CD4-positive, alpha-beta T cell treated with Interferon gamma for 1 hour (primary cell): ENCODE measurements at regions not wholly inside any gene's neighbourhood (a gene's known extent, or its start where the extent isn't known, plus 50 kb on each side); places are given as distances from the start of the nearest gene placed in this dataset.
A peak's percentile ranks its signal among the peaks of the same experiment; 100 is the strongest.
"Not testable (repeated sequence)": the region's sequence is repeated elsewhere in the genome, so short reads cannot be mapped to it uniquely, and the experiment has no call there.

Experiments
- DNase-seq: peaks from one replicate; pipeline ENCODE4 v3.0.0-alpha.2; 2020

DNA sequence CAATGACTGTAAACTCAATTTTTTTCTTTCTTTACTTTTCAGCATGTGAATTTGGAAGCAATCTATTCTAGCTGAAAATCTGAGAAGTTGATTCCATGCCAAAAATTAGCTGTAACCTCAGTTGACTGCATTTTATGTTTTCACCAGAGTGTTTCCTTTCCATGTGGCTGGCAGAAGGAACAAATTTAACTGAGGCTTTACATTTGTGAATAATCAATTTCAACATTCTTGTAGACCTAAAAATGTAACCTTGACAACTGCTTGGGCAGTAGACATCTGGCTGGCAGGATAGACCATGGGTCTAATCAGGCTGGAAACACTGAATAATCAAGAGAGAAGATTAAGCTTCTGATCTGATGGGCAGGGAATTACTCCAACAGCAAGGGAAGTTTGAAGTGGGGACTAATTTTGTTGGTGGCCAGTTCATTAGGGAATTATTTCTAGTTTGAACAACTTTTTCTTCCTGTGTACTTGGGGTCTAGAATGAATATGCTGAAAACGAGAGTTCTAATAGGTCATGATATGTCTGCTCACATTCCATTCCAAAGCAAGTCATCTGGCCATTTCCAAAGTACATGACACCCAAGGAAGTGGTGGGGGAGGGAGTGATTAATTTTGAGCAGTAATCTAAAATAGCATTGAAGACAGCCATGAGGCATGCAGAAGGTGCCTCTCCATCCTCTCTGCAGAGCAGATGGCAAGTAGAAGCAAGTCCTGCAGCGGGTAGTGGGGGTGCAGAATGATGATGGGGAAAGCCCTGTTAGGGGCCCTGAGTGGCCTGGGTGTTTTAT is 68.2 kb downstream of the ATP23 start:
- no peak for DNase-seq

DNA sequence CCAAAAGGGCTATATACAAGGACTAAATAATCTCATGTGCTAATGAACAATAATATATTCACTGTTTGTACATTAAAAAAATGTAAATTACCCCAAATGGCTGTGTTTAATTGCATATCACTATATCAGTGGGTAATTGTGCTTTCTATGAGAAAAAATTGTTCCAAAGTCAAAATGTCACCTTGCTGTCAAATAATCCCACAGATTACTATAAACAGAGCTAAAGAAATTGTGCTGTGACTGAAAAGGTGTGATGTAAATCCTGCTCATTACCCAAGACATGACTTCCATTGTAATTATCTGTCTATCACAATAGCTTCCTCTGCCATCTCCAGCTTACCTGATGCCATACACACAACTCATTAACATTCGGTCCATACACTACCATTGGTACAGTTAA is 70.3 kb downstream of the ATP23 start:
- no peak for DNase-seq

DNA sequence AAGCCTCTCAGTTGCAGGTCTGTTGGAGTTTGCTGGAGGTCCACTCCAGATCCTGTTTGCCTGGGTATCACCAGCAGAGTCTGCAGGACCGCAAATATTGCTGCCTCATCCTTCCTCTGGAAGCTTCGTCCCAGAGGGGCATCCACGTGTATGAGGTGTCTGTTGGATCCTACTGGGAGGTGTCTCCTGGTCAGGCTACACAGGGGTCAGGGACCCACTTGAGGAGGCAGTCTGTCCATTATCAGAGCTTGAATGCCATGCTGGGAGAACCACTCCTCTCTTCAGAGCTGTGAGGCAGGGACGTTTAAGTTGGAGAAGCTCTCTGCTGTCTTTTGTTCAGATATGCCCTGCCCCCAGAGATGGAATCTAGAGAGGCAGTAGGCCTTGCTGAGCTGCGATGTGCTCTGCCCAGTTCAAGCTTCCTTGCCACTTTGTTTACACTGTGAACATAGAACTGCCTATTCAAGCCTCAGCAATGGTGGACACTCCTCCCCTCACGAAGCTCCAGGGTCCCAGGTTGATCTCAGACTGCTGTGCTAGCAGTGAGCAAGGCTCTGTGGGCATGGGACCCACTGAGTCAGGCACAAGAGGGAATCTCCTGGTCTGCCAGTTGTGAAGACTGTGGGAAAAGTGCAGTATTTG is 81.1 kb downstream of the ATP23 start:
- DNase-seq, result not testable (repeated sequence)

DNA sequence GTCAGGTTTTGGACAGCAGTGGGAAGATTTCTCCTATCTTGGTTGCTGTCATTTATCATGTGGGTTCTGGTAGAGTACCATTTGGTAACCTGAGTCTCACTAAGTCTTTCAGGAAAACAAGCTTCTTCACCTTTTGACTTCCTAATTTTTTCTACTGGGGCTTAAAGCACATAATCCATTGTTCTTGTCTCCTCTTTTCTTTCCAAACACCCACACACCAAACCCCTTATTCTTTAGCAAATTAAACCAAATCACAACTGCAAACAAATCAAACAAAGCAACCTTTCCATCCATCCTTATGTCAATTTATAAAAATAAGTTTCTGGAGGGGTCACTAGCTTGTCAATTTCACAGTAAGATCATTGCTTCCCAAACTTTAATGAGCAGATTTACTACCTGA is 84.1 kb downstream of the ATP23 start:
- no peak for DNase-seq

DNA sequence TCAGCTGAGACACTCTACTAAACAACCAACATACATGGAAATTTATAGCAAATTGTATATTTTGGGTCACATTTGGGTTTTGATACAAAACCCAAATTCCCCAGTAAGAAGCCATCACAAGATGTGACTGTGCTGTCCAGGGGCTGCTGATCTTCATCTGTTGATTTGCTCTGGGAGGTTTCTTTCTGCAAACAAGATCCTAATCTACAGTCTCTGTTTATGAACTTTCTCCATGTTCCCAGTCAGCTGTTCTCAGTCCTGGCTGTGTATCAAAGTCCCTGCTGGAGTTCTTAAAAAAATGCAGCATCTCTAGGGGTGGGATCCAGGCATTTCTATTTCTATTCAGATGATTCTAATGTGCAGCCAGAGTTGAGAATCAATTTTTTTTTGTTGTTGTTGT is 85.1 kb downstream of the ATP23 start:
- DNase-seq, result no peak

DNA sequence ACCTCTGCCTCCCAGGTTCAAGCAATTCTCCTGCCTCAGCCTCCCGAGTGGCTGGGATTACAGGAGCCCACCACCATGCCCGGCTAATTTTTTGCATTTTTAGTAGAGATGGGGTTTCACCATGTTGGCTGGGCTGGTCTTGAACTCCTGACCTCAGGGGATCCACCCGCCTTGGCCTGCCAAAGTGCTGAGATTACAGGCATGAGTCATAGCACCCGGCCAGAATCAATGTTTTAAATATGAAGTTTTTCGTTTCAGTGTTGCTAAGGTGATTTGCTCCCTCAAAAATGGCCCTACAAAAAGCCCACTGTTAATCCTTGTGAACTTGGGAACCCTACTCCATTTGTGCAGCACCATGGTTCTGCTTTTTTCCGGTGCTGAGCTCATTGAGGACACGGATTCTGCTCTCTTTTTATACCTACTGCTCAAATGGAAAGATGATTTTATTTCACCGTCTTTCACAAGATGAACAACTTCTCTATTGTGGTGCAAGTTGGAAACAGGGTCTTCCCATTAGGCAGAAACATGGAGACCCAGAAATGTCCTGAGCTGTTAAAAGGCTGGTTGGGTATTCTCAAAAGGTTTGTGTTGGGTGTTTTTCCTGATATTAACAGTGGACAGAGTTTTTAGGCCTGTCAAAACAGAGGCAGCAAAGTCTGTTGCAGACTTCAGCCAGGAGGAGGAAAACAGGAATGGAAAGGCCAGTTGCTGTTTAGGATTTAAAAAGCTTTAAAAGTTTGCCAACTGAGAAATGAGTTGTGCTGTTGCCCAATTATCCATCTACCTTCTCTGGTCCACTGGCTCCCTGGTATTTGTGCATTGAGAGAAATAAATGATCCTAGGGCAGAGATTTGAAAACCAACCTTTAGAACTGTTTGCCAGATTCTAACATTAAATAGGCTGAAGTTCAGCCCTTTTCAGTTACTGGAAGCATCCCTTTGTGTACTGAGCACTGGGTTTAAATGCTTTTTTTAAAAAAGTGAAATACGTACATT is 85.8 kb downstream of the ATP23 start:
- no peak for DNase-seq

DNA sequence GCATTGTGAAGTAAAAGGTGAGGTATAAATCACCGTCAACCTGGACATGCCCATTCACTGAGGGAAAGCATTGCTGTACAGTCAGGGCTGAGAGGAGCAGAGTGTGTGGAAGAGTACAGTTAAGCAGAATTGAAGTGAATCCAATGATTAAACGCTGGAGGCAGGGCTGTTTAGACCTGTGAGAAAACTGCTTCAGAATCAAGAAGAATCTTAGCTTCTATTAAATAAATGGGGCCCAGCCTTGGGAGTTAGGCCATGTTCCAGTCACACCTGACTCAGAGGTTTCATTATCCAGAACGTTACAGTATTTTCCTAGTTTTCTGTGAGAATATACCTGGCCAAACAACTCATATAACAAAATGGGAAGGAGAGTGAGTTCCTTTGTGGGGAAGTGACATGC is 86.9 kb downstream of the ATP23 start:
- DNase-seq, result no peak

DNA sequence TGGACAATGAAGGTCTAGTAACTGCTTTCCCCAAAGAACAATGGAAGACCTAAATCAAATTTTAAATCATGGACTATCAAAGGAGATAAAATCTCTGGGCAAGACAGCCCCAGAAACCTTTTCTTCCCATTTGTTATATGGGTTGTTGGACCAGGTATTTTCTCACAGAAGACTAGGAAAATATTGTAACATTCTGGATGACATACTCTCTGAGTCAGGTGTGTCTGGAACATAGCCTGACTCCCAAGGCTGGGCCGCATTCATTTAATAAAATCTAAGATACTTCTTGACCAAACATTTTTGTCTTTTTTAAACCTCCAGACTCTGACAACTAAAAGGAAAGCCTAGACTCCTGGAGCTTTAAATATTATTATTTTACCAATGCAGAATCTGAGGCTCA is 87.9 kb downstream of the ATP23 start:
- DNase-seq, result no peak

DNA sequence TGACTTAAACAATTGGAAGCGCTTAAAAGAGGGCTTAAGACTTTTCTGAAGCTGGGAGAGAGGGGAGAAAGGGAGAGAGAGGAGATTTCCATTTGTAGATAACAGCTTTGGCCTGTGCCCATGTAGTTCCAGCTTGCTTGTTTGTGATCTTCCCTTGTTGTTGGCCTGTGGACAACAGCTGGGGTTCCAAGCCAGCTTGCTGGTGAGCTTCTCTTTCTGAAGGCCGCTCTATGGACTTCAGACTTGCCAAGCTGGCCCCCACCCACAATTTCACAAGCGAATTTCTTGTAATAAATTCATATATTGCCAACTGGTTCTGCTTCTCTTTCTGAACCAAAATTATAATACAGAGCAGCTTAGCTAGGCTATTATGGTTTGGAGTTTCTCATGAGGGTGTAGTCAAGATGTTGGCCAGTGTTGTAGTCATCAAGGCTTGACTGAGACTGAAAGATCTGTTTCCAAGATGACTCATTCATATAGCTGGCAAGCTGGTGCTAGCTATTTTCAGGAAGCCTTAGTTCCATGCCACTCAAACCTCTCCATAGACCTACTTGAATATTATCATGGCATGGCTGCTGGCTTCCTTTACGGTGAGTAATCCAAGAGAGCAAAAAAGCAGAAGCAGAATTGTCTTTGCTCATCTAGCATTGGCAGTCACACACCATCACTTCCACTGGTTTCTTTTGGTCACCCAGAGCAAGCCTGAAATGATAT is 89.4 kb downstream of the ATP23 start:
- no peak for DNase-seq

DNA sequence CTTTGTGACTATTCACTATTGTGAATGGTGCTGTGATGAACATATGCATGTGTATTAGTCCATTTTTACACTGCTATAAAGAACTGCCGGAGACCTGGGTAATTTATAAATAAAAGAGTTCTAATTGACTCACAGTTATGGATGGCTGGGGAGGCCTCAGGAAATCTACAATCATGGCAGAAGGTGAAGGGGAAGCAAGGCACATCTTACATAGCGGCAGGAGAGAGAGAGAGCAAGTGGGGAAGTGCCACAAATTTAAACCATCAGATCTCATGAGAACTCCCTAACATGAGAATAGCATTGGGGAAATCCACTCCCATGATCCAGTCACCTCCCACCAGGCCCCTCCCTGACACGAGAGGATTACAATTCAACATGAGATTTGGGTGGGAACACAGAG is 90.8 kb downstream of the ATP23 start:
- DNase-seq, result no peak

DNA sequence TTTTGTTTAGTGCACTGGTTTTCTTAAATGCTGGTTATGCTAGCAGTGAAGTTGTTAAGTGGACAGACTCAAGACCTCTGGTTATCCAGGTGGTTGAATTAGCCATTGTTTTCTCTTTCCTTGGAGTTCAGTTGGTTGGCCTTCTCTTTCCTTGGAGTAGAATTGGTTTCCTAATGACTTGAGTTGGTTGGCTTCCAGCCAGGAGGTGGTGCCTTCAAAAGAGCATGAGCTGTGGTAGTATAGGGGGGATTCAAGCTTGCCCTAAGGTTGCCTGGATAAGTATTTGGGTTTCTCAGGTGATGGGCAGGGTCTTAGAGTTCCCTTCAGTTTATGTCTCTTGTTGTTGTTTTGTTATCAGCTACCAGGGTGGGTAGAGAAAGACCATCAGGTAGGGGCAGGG is 92.5 kb downstream of the ATP23 start:
- DNase-seq, result no peak

DNA sequence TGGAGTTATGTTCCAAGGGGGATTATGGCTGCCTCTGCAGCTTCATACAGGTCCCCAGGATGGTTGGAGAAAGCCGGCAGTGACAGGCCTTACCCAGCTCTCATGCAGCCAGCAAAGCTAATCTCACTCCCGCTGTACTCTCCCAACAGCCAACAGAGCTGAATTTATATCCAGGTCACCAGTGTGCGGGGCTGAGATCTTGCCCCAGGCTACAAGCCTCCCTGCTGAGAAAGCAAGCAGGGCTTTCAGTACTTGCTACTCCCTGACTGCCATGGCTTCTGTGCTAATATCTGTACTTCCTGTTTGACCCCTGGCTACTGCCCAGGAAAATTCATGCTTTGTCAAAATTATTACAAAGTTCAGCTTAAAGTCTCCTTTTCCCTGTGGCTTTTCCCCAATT is 92.9 kb downstream of the ATP23 start:
- no peak for DNase-seq

DNA sequence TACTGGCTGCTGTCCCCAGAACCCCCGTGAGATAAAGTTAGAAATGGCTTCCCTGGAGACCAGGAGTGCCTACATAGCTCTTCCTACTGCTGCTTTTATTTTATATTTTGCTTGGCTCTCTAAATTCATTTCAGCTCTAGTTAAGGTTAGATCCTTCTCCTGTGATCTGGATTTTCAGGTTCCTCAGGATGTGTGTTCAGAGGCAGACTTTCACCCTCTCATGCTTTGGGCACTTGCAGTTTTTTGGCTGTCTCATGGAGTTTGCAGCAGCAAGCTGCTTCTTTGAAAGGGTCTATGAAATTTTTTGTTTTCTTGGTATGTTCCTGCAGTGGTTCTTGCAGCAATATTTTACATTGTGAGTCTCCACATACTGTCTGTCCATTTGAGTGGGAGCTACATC is 93.3 kb downstream of the ATP23 start:
- no peak for DNase-seq

DNA sequence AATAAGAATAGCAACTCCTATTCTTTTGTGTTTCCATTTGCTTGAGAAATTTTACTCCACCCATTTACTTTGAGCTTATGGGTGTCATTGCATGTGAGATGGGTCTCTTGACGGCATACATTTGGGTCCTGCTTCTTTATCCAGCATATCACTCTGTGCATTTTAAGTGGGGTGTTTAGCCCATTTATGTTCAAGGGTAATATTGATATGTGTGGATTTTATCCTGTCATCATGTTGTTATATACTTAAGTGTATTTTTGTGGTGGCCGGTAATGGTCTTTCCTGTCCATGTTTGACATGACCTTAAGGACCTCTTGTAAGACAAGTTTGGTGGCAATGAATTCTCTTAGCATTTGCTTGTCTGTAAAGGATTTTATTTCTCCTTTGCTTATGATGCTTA is 100.1 kb downstream of the ATP23 start:
- no peak for DNase-seq

DNA sequence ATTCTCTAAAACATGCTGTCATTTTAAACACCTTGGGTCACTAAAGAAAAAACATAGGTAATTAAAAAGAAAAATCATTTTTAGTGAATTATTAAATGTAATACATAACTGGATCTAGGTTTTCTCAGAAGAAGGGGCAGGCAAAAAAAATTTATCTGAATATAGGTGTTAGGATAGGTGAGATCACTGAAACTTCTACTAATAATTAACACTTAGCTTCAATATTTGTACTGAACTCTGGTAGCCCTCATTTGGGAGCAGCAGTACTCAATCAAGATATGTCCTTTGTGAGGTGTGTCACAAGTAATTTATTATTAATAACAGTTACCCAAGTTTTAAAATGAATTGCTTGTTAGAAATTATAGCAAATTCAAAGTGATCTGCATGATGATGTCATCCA is 103.6 kb downstream of the ATP23 start:
- DNase-seq, result no peak

DNA sequence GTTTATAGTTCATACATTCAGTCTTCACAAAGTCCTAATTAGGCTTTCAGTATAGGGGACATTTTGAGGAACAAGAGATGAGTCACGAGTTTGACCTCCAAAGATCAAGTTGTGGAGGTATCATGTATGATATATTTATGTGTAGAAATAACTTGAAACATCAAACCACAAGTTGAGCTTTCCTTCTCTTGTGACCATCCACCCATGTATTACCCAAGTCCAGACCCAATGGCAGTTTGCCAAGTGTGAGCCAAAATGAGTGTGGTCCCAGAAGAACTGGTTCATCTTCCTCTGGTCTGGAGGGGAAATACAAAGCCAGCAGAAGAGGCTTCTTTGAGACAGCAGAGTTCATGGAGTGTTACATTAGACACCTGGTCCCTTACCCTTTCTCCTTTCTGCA is 104.9 kb downstream of the ATP23 start:
- peak; percentile 1 for DNase-seq

DNA sequence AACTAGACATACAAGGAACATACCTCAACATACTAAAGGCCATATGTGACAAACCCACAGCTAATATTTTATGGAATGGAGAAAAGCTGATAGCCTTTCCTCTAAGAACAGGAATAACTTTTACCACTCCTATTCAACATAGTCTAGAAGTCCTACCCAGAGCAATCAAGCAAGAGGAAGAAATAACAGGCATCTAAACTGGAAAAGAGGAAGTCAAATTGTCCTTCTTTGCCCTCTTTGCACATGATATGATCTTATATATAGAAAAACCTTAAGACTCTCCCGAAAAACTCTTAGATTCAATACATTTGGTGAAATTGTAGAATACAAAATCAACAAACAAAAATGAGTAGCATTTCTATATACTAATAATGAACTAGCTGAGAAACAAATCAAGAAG is 110.0 kb downstream of the ATP23 start:
- no peak for DNase-seq

DNA sequence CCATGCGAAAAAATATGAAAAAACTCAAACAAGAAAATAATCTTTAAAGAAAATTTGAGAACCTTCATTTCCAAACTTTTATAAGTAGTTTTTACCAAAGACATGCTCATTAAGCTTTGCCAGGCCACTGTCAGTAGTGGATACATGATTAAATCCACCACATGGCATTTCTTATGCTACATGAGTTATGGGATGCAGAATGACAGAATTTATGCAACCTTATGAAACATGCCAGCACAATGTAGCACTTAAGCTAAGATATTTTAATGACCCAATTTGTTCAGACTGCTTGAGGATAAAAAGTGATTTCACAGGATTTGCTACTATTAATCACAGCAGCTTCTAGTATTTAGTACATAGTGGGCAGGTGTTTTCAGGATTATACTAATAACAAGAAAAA is 123.3 kb downstream of the ATP23 start:
- no peak for DNase-seq

DNA sequence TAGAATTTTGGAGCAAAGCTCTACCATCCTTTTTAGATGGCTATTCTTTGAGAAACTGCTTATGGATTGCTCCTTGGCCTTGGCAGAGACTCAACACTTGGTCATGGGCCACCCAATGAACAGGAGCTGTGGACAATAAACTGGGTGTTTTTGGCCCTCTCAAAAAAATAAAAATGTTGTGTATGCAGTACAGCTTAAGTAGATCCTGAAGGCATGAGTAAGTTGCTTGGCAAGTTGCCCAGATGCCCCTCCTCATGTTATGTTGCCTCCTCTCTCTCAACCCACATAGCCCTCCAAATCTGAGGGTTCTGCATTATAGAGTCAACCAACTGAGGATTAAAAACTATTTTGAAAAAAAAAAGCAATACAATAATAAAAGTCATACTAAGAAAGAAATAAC is 124.9 kb downstream of the ATP23 start:
- no peak for DNase-seq

DNA sequence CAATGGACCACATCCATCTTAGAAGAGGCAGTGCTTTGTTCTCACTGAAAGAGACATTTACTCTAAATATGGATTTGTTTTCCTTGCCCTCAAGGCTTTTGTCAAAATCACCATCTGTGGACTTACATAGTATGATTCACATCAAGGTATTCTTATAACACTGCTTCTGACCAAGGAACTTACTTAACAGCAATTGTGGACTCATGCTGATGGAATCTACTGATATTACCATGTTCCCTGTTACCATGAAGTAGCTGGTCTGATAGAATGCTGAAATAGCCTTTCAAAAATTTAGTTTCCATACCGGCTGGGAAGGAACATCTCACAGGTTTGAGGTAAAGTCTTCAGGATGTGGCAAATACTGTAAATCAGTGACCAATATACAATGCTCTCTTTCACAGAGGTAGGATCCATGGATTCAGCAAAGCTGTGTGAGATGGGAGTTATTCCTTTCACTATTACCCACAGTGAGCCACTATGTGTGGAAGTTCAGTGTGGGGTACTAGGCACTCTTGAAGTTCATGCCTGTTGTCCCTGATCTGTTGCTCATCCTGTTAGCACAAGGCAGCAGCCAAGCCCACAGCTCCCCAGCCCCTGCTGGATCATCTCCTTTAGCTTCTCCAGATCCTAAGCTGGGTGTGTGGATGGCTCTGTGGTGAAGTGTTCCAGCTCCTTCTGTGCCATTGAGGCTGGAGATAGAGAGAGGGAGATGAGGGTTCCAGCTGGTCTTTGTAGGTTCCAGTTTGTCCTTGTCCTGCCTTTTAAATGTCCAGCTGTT is 126.4 kb downstream of the ATP23 start:
- no peak for DNase-seq

DNA sequence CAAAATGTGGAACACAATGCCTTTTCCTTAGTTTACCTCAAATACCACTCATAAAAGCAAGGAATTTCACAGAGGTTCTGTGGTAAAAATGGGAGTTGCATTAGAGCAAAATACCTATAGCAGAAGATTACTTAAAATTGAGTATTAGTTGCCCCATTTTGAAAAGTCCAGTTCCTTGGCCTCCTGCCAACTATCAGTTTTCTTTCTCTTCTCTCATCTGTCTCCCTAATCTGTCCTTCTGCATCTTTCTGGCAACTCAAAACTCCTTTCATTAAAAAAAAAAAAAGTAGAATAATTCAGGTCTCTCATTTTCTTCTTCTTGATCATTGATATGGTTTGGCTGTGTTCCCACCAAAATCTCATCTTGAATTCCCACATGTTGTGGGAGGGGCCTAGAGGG is 127.3 kb downstream of the ATP23 start:
- DNase-seq, result no peak
